WTC11 (cell line): ENCODE measurements at regions not wholly inside any gene's neighbourhood (a gene's known extent, or its start where the extent isn't known, plus 50 kb on each side); places are given as distances from the start of the nearest gene placed in this dataset.

Experiments
- ATAC-seq: fragments of 200-7000 bp; cut with Tn5 transposase; 2 replicates; pipeline ENCODE4 v1.10.0; 2021; ENCODE audit warnings: mild to moderate bottlenecking, moderate library complexity
- CTCF ChIA-PET: fragments of 300-600 bp; sonication (Branson Sonifier 250); formaldehyde crosslinking; loops from one replicate; lab custom pipeline; 2021; ENCODE audit warnings: antibody characterized with exemption; lab: Charles Lee
- POLR2A ChIA-PET: fragments of 350-600 bp; sonication (Branson Sonifier 250); formaldehyde crosslinking; loops from one replicate; lab custom pipeline; 2021; ENCODE audit warnings: antibody characterized with exemption; lab: Charles Lee
- DNase-seq: peaks from one replicate; pipeline ENCODE4 v3.0.0; 2021; ENCODE audit warnings: low spot score
- H3K27ac Mint-ChIP-seq: 2 replicates; pipeline ENCODE4 v1.8.0; 2021; ENCODE audit warnings: mixed read lengths
- H3K27me3 Mint-ChIP-seq: 2 replicates; pipeline ENCODE4 v1.8.0; 2021; ENCODE audit warnings: low read depth, mild to moderate bottlenecking, moderate library complexity, mixed read lengths
- H3K36me3 Mint-ChIP-seq: 2 replicates; pipeline ENCODE4 v1.8.0; 2021; ENCODE audit warnings: mixed read lengths
- H3K4me1 Mint-ChIP-seq: 2 replicates; pipeline ENCODE4 v1.8.0; 2022; ENCODE audit warnings: mixed read lengths
- H3K4me3 Mint-ChIP-seq: 2 replicates; pipeline ENCODE4 v1.8.0; 2021; ENCODE audit warnings: mild to moderate bottlenecking, moderate library complexity, mixed read lengths
- H3K9me3 Mint-ChIP-seq: 2 replicates; pipeline ENCODE4 v1.8.0; 2021; ENCODE audit warnings: mixed read lengths
- ARID4B ChIP-seq: sonication (generic); formaldehyde crosslinking; IDR thresholded peaks from 2 replicates; pipeline ENCODE4 v1.8.0; 2023; ENCODE audit warnings: missing genetic modification reagents, mild to moderate bottlenecking, borderline replicate concordance
- ATF3 ChIP-seq: sonication (generic); formaldehyde crosslinking; conservative IDR thresholded peaks from 2 replicates; pipeline ENCODE4 v1.8.1; 2022; ENCODE audit warnings: mild to moderate bottlenecking, missing genetic modification reagents
- CTCF ChIP-seq: fragments of 200-600 bp; IDR thresholded peaks from 2 replicates; pipeline ENCODE4 v1.8.0; 2022; ENCODE audit warnings: antibody characterized with exemption
- HMGXB4 ChIP-seq: sonication (generic); formaldehyde crosslinking; IDR thresholded peaks from 2 replicates; pipeline ENCODE4 v1.8.1; 2023; ENCODE audit warnings: mild to moderate bottlenecking, moderate library complexity, missing genetic modification reagents
- MXD4 ChIP-seq: fragments of 250-450 bp; sonication (Bioruptor Pico); IDR thresholded peaks from 2 replicates; pipeline ENCODE4 v1.8.0; 2021; ENCODE audit warnings: mild to moderate bottlenecking, moderate library complexity, borderline replicate concordance
- NFYB ChIP-seq: sonication (generic); formaldehyde crosslinking; conservative IDR thresholded peaks from 2 replicates; pipeline ENCODE4 v1.8.0; 2022; ENCODE audit warnings: low read depth, missing genetic modification reagents
- RELA ChIP-seq: sonication (generic); formaldehyde crosslinking; IDR thresholded peaks from 2 replicates; pipeline ENCODE4 v1.8.1; 2022; ENCODE audit warnings: missing genetic modification reagents, mild to moderate bottlenecking, borderline replicate concordance
- SMAD3 ChIP-seq: sonication (generic); formaldehyde crosslinking; IDR thresholded peaks from 2 replicates; pipeline ENCODE4 v1.8.0; 2022; ENCODE audit warnings: missing genetic modification reagents, mild to moderate bottlenecking, borderline replicate concordance
- STAT6 ChIP-seq: sonication (generic); formaldehyde crosslinking; conservative IDR thresholded peaks from 2 replicates; pipeline ENCODE4 v1.8.1; 2023; ENCODE audit warnings: mild to moderate bottlenecking, low read depth, missing genetic modification reagents, moderate library complexity
- ZNF281 ChIP-seq: sonication (generic); formaldehyde crosslinking; IDR thresholded peaks from 2 replicates; pipeline ENCODE4 v1.8.0; 2023; ENCODE audit warnings: mild to moderate bottlenecking, missing genetic modification reagents
- ZNF396 ChIP-seq: fragments of 250-450 bp; sonication (Bioruptor Pico); IDR thresholded peaks from 2 replicates; pipeline ENCODE4 v1.8.0; 2021; ENCODE audit warnings: mild to moderate bottlenecking, moderate library complexity, borderline replicate concordance

- no peak overlapping the region for H3K27ac Mint-ChIP-seq
- H3K9me3 Mint-ChIP-seq, result peaks cover 21% of the 10 kb centered on the region
- ChIA-PET CTCF (no interaction called here), POLR2A (no interaction called here)
- TF ChIP-seq MXD4 (CRISPR knock-in tag) (no peak), CTCF (no peak), NFYB (CRISPR knock-in tag) (no peak), ZNF281 (CRISPR knock-in tag) (no peak), HMGXB4 (CRISPR knock-in tag) (no peak), STAT6 (no peak), SMAD3 (CRISPR knock-in tag) (no peak), ZNF396 (no peak), RELA (CRISPR knock-in tag) (no peak), ARID4B (CRISPR knock-in tag) (no peak)
- H3K27me3 Mint-ChIP-seq, result no peaks in the 10 kb centered on the region
- DNase-seq (no peak), ATAC-seq (no peak)
- peaks cover 7% of the 10 kb centered on the region; the same call in 1 of the 2 replicates for H3K36me3 Mint-ChIP-seq
- H3K4me3 Mint-ChIP-seq, result no peak overlapping the region
- peaks cover 10% of the 10 kb centered on the region for H3K4me1 Mint-ChIP-seq
These were observed 163.0 kb downstream of the FGF9 start for GRCh38 chr13:21833921-21834320.

- DNase-seq (no peak), ATAC-seq (no peak)
- Mint-ChIP-seq H3K36me3 (peaks cover 7% of the 10 kb centered on the region; the same call in 1 of the 2 replicates), H3K4me3 (no peak overlapping the region), H3K27me3 (no peaks in the 10 kb centered on the region), H3K27ac (no peak overlapping the region), H3K4me1 (peaks cover 12% of the 10 kb centered on the region), H3K9me3 (peaks cover 21% of the 10 kb centered on the region)
- POLR2A ChIA-PET, result no interaction called here
- TF ChIP-seq CTCF (no peak), ATF3 (CRISPR knock-in tag) (no peak)
- CTCF ChIA-PET, result no interaction called here
These were observed 163.6 kb downstream of the FGF9 start for GRCh38 chr13:21834521-21834920.
